HG03432 (cell line): ENCODE measurements at regions not wholly inside any gene's neighbourhood (a gene's known extent, or its start where the extent isn't known, plus 50 kb on each side); places are given as distances from the start of the nearest gene placed in this dataset.

Source experiments
- ATAC-seq: cut with Tn5 transposase; IDR thresholded peaks from one replicate; pipeline ENCODE4 v1.9.1; 2021; ENCODE audit warnings: mild to moderate bottlenecking, moderate library complexity; ENCODE audit not compliant: unreplicated experiment

GRCh38 chr20:52785679-52786078 lies 186.5 kb upstream of the TSHZ2 start:
- ATAC-seq = no peak

GRCh38 chr20:52783769-52784168 lies 188.4 kb upstream of the TSHZ2 start:
- no peak for ATAC-seq

- ATAC-seq = no peak
Observed at GRCh38 chr20:52780462-52780861, 191.7 kb upstream of the TSHZ2 start.

GRCh38 chr20:52779125-52779524 lies 193.0 kb upstream of the TSHZ2 start:
- no peak for ATAC-seq

- no peak for ATAC-seq
Observed at GRCh38 chr20:52777171-52777570, 195.0 kb upstream of the TSHZ2 start.

GRCh38 chr20:52775786-52776185 lies 196.4 kb upstream of the TSHZ2 start:
- no peak for ATAC-seq

- ATAC-seq = no peak
Observed at GRCh38 chr20:52768694-52769093, 203.5 kb upstream of the TSHZ2 start.

GRCh38 chr20:52766645-52767435 lies 205.3 kb upstream of the TSHZ2 start:
- ATAC-seq = no peak

- no peak for ATAC-seq
Observed at GRCh38 chr20:52763321-52763853, 208.8 kb upstream of the TSHZ2 start.

GRCh38 chr20:52761867-52762266 lies 210.3 kb upstream of the TSHZ2 start:
- no peak for ATAC-seq

GRCh38 chr20:52760791-52761190 lies 211.4 kb upstream of the TSHZ2 start:
- no peak for ATAC-seq

- ATAC-seq = no peak
Observed at GRCh38 chr20:52757411-52757810, 214.7 kb upstream of the TSHZ2 start.

- ATAC-seq = no peak
Observed at GRCh38 chr20:52755744-52756143, 216.4 kb upstream of the TSHZ2 start.

GRCh38 chr20:52754366-52754765 lies 217.8 kb upstream of the TSHZ2 start:
- no peak for ATAC-seq

GRCh38 chr20:52752023-52752422 lies 220.1 kb upstream of the TSHZ2 start:
- no peak for ATAC-seq

GRCh38 chr20:52751571-52751970 lies 220.6 kb upstream of the TSHZ2 start:
- ATAC-seq = no peak

GRCh38 chr20:52749938-52750337 lies 222.2 kb upstream of the TSHZ2 start:
- ATAC-seq = no peak

- ATAC-seq = no peak
Observed at GRCh38 chr20:52748990-52749389, 223.2 kb upstream of the TSHZ2 start.

GRCh38 chr20:52748285-52748932 lies 223.7 kb upstream of the TSHZ2 start:
- no peak for ATAC-seq

GRCh38 chr20:52747845-52748284 lies 224.3 kb upstream of the TSHZ2 start:
- ATAC-seq = no peak

GRCh38 chr20:52746770-52747169 lies 225.4 kb upstream of the TSHZ2 start:
- no peak for ATAC-seq

GRCh38 chr20:52746190-52746589 lies 226.0 kb upstream of the TSHZ2 start:
- no peak for ATAC-seq
